GM12878 (cell line): ENCODE measurements at regions not wholly inside any gene's neighbourhood (a gene's known extent, or its start where the extent isn't known, plus 50 kb on each side); places are given as distances from the start of the nearest gene placed in this dataset.

ENCODE experiments used
- ETV6 ChIP-seq, 2 experiments: fragments of 450-650 bp in 1 of 2; IDR thresholded peaks in 1 of 2; conservative IDR thresholded peaks in 1 of 2; 2 replicates each; pipeline ENCODE4 v1.6.1; 2014; ENCODE audit warnings: antibody characterized with exemption in 1 of 2, borderline replicate concordance in 1 of 2, low read depth in 1 of 2, mild to moderate bottlenecking in 1 of 2, moderate library complexity in 1 of 2
- IKZF1 ChIP-seq: fragments of 450-650 bp; conservative IDR thresholded peaks from 2 replicates; pipeline ENCODE4 v1.6.1; 2017; ENCODE audit warnings: antibody characterized with exemption, mild to moderate bottlenecking
- MEF2A ChIP-seq: IDR thresholded peaks from 2 replicates; pipeline ENCODE4 v1.6.1; 2011; ENCODE audit warnings: low read depth, mild to moderate bottlenecking, low read length, moderate library complexity; ENCODE audit not compliant: insufficient read depth
- MTA3 ChIP-seq: IDR thresholded peaks from 2 replicates; pipeline ENCODE4 v1.6.1; 2012; ENCODE audit warnings: low read length, inconsistent platforms, borderline replicate concordance
- PML ChIP-seq: IDR thresholded peaks from 2 replicates; pipeline ENCODE4 v1.6.1; 2012; ENCODE audit warnings: low read length, inconsistent platforms
- RCOR1 ChIP-seq: conservative IDR thresholded peaks from 2 replicates; pipeline ENCODE4 v1.6.1; 2012; ENCODE audit warnings: low read depth, low read length, improper control_type of control experiment
- SIN3A ChIP-seq: IDR thresholded peaks from 2 replicates; pipeline ENCODE4 v1.6.1; 2012; ENCODE audit warnings: low read depth, low read length, improper control_type of control experiment
- STAT1 ChIP-seq: fragments of 450-650 bp; conservative IDR thresholded peaks from 2 replicates; pipeline ENCODE4 v1.6.1; 2014; ENCODE audit warnings: antibody characterized with exemption, mild to moderate bottlenecking
- ZBTB33 ChIP-seq: fragments of 450-650 bp; IDR thresholded peaks from 2 replicates; pipeline ENCODE4 v1.6.1; 2017; ENCODE audit warnings: mild to moderate bottlenecking
- TF ChIP-seq, protein P1 (sequence below): fragments of 450-650 bp; conservative IDR thresholded peaks from 2 replicates; pipeline ENCODE4 v1.6.1; 2017; ENCODE audit warnings: mild to moderate bottlenecking, moderate library complexity

- no peak for TF ChIP-seq ZBTB33
- TF ChIP-seq, protein P1, sequence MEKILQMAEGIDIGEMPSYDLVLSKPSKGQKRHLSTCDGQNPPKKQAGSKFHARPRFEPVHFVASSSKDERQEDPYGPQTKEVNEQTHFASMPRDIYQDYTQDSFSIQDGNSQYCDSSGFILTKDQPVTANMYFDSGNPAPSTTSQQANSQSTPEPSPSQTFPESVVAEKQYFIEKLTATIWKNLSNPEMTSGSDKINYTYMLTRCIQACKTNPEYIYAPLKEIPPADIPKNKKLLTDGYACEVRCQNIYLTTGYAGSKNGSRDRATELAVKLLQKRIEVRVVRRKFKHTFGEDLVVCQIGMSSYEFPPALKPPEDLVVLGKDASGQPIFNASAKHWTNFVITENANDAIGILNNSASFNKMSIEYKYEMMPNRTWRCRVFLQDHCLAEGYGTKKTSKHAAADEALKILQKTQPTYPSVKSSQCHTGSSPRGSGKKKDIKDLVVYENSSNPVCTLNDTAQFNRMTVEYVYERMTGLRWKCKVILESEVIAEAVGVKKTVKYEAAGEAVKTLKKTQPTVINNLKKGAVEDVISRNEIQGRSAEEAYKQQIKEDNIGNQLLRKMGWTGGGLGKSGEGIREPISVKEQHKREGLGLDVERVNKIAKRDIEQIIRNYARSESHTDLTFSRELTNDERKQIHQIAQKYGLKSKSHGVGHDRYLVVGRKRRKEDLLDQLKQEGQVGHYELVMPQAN = no peak
- no peak for TF ChIP-seq MTA3
- no peak for TF ChIP-seq MEF2A
- peak; percentile 76 for TF ChIP-seq IKZF1
- no peak for TF ChIP-seq ETV6 (conservative IDR thresholded peaks at IDR 0.05 in 1 of 2, IDR thresholded peaks at IDR 0.05 in 1 of 2; ENCODE audit: borderline replicate concordance in 1 of 2, low read depth in 1 of 2)
- no peak for TF ChIP-seq SIN3A
- no peak for TF ChIP-seq STAT1
- TF ChIP-seq PML = no peak
- no peak for TF ChIP-seq RCOR1
These were observed 178.1 kb upstream of the ALG10B start (continued) for GRCh38 chr12:38138225-38139221.
